ENCODE measurements at regions not wholly inside any gene's neighbourhood (a gene's known extent, or its start where the extent isn't known, plus 50 kb on each side); places are given as distances from the start of the nearest gene placed in this dataset.

- ChIA-PET POLR2A (no interaction called here), CTCF (ENCODE audit: low intra/inter-chr PET ratio, low total read pairs) (no interaction called here)
- in situ Hi-C loops (cut with HindIII; ENCODE audit: extremely low pct_ligation_motif_present, low pct_unique_long_range_greater_than_20kb) = no loop called here
- no peak overlapping the region for H2AFZ ChIP-seq (ENCODE audit: low read length)
- no peaks in the 10 kb centered on the region for H4K20me1 ChIP-seq (ENCODE audit: insufficient read depth, low read length)
- H3K36me3 ChIP-seq (replicated peaks in 1 of 2; ENCODE audit: control insufficient read depth in 1 of 2, insufficient read depth in 2 of 2, low read length in 2 of 2) = no peaks in the 10 kb centered on the region
- no peak overlapping the region for H3K4me3 ChIP-seq (replicated peaks in 1 of 3; ENCODE audit: insufficient read depth in 1 of 3, low read depth in 2 of 3, low read length in 3 of 3)
- no peak for TF ChIP-seq ZNF251 (CRISPR knock-in tag; IDR thresholded peaks at IDR 0.05)
- no peak for TF ChIP-seq ZNF598 (CRISPR knock-in tag; IDR thresholded peaks at IDR 0.05; ENCODE audit: borderline replicate concordance)
- TF ChIP-seq KLF6 (CRISPR knock-in tag; IDR thresholded peaks at IDR 0.05) = no peak
- TF ChIP-seq ZZZ3 (CRISPR knock-in tag; IDR thresholded peaks at IDR 0.05; ENCODE audit: borderline replicate concordance) = no peak
- TF ChIP-seq RFXANK (CRISPR knock-in tag; IDR thresholded peaks at IDR 0.05) = no peak
- TF ChIP-seq MIXL1 (CRISPR knock-in tag; IDR thresholded peaks at IDR 0.05) = no peak
- TF ChIP-seq GZF1 (CRISPR knock-in tag; IDR thresholded peaks at IDR 0.05) = no peak
- TF ChIP-seq RORA (CRISPR knock-in tag; IDR thresholded peaks at IDR 0.05) = no peak
- TF ChIP-seq ZBTB21 (CRISPR knock-in tag; IDR thresholded peaks at IDR 0.05) = no peak
- TF ChIP-seq KDM2A (CRISPR knock-in tag; IDR thresholded peaks at IDR 0.05; ENCODE audit: borderline replicate concordance, low read depth) = no peak
- TF ChIP-seq ETV6 (CRISPR knock-in tag; conservative IDR thresholded peaks at IDR 0.05) = no peak
- no peak for TF ChIP-seq KDM1A (CRISPR knock-in tag; IDR thresholded peaks at IDR 0.05)
- no peak for TF ChIP-seq ZNF720 (CRISPR knock-in tag; IDR thresholded peaks at IDR 0.05)
- TF ChIP-seq ZNF317 (CRISPR knock-in tag; IDR thresholded peaks at IDR 0.05) = no peak
- TF ChIP-seq ZNF709 (CRISPR knock-in tag; IDR thresholded peaks at IDR 0.05) = no peak
- no peak for TF ChIP-seq ETV5 (CRISPR knock-in tag; IDR thresholded peaks at IDR 0.05; ENCODE audit: borderline replicate concordance)
- no peak for TF ChIP-seq NCOA5 (CRISPR knock-in tag; IDR thresholded peaks at IDR 0.05)
- TF ChIP-seq POLR2AphosphoS5 (IDR thresholded peaks at IDR 0.05; ENCODE audit: low read depth, low read length) = no peak
- TF ChIP-seq PHF21A (CRISPR knock-in tag; IDR thresholded peaks at IDR 0.05) = no peak
- no peaks in the 10 kb centered on the region for H3K9me3 ChIP-seq (ENCODE audit: low read length)
- no peaks in the 10 kb centered on the region for H3K4me1 ChIP-seq (ENCODE audit: insufficient read depth, low read length)
- H3K9ac ChIP-seq (ENCODE audit: insufficient read depth, low read depth, low read length) = no peak overlapping the region
- no peak for DNase-seq (ENCODE audit: low spot score)
- no peaks in the 10 kb centered on the region for H3K27me3 ChIP-seq (ENCODE audit: control insufficient read depth in 1 of 2, insufficient read depth in 2 of 2, low read length in 2 of 2)
- no peak for ATAC-seq
- intact Hi-C loops (cut with micrococcal nuclease; ENCODE audit: unreplicated experiment) = no loop called here
- no TSS peak for BruUV-seq (replicated peaks)
- H3K4me2 ChIP-seq (ENCODE audit: low read depth, low read length) = no peak overlapping the region
- FAIRE-seq = no peak
- no peak overlapping the region for H3K27ac ChIP-seq (ENCODE audit: extremely low read length, insufficient read depth, low read length)
- no peaks in the 10 kb centered on the region for H3K79me2 ChIP-seq (ENCODE audit: insufficient read depth, low read length)
- 13% methylated on average over 3 of the region's 3 CpGs for WGBS (ENCODE audit: low lambda C conversion rate)
Measured at GRCh38 chr15:35654332-35654731, 108.4 kb upstream of the DPH6 start.

Data from HepG2 (cell line).